Putamen (tissue), 1 donor: ENCODE measurements at regions not wholly inside any gene's neighbourhood (a gene's known extent, or its start where the extent isn't known, plus 50 kb on each side); places are given as distances from the start of the nearest gene placed in this dataset.

Source experiments
- DNase-seq: peaks from one replicate; pipeline ENCODE4 v3.0.0-alpha.2; 2016; ENCODE audit warnings: low spot score

DNA sequence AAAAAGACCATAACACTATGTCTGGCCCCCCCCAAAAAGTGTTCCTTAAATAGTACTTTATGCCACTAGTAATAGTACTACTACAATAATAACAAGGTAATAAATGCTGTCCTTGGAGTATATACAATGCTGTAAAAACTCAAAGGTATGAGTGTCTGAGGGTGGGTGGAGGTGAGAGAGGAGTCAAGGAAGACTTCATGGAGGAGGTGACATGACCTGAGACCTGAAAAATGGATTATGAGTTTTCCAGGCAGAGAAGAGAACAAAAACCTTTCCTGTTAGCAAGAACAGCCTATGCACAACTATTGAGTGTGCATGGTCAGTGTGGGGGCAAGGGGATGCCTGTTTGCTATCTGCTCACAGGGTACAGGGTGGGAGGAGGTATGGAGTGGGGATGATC lies 290.2 kb upstream of the USP24 start:
- no peak for DNase-seq

DNA sequence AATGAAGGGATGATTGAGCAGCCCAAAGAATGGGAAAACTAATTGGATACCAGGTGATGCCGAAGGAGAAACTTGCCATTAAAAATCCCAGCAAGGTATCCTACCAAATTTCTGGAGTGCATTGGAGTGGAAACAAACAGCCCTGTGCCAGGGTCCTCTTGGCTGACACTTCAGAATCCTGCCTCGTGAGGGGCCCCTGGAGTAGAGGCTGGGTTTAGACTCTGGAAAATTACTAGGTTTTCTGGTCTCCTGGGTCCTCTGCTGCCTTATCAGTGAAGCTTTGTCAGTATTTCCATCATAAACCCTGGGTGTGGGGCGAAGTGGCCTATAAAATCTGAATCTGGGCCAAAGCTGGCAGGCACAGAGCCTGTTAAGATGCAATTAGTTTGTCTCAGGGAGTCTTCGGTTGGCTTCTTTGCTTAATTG lies 289.2 kb upstream of the USP24 start:
- no peak for DNase-seq

DNA sequence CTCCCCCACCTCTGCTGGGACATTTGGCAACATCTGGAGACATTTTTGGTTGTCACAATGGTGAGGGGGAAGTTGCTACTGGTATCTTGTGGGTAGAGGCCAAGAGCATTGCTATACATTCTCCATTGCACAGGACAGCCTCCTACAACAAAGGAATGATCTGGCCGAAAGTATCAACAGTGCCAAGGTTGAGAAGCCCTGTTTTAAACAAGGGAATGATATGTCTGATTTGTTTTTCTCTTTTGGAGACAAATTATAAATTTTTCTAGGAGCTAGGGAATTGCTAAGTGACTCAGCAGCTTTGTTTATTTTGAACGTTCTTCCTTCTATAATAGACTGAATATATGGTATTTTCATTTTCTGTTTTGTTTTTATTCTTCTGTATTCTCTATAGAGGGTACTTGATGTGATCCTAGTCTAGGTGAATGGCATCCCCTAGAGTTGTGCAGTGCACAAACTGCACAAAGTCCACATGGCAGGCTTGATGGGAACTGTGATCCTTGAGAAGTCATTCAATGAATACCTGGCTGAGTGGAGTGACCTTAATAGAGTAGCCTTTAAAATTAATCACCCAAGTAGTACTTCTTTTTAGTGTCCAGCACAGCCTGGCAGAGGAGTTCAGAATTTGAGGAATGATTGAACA lies 288.6 kb upstream of the USP24 start:
- no peak for DNase-seq

DNA sequence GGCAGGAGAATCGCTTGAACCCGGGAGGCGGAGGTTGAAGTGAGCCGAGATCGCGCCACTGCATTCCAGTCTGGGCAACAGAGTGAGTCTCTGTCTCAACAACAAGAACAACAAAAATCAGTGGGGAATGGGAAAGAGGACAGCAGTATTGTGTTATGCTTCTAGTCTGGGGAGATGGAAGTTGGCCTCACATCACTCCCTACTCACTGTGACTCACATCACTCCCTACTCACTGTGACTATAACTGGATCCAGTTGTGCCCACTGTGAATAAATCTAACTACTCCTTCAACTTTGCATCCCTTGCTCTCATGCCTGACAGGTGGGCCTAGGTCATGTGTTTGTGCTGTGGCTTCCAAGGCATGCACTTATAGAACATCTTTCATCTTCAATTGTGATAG lies 285.4 kb upstream of the USP24 start:
- no peak for DNase-seq

DNA sequence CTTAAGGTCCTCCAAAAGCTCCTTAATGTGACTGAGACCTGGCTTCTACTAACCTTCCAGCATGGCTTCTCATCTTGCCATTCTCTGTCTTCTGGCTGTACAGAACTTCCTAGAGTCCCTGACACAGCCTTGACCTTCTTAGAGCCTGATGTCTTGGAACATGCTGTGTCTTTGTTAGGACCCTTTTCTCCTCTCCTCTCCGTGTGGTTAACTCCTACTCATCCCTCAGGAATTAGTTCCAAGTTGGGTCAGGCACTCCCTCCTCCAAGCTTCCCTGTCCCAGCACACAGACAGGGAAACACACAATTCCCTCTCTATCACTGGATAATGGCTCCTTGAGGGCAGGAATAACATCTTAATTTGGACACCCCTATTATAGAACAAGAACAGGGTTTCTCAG lies 275.4 kb upstream of the USP24 start:
- DNase-seq, result no peak

DNA sequence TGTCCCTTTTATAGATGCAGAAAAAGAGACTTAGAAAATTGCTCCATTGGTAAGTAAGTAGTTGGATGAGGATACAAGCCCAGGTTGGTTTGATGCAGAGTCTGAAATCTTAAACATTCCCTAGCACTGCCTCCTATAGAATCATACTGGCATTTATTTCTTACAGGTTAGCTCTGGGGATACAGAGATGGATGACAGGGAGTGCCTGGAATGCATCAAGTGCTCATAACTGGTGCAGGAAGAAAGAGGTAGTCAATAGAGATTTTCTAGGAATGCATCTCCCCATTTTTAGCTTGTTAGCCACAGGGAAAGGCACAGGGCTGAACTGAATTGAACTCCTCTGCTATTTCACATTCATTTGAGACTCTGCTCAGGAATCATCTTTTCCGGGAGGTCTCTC lies 269.0 kb upstream of the USP24 start:
- no peak for DNase-seq

DNA sequence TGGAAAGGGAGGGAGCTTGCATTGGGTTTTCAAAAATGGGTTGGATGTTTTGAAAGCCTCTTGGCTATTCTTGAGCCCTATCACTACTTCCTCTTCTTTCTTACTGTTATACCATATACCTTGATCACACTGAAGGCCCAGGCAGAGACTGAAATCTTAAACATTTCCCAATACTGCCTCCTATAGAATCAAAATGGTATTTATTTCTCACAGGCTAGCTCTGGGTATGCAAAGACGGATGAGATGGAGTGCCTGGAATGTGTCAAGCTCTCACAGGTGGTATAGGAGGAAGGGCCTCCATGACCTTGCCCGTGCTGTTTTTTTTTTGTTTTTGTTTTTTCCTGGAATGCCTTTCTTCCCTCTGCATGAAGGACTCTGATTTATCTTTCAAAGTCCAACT lies 268.4 kb upstream of the USP24 start:
- no peak for DNase-seq

DNA sequence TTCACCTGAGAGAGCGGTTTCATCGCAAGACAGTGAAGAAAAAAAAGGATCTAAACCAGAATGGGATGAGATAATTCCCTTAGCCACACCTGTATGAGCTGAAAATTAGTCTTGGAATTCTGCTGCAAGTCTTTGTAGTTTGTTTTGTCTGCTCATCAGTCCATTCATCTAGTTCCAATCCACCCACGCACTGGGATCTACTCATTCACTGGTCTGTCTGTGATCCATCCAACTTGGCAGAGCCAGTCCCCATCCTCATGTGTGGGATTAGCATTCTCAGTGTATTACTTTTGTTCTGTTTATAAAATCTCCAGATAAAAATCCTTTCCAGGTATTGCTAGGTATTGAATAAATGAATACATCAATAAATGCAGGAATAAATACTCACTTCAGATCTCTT lies 266.5 kb upstream of the USP24 start:
- DNase-seq, result no peak

DNA sequence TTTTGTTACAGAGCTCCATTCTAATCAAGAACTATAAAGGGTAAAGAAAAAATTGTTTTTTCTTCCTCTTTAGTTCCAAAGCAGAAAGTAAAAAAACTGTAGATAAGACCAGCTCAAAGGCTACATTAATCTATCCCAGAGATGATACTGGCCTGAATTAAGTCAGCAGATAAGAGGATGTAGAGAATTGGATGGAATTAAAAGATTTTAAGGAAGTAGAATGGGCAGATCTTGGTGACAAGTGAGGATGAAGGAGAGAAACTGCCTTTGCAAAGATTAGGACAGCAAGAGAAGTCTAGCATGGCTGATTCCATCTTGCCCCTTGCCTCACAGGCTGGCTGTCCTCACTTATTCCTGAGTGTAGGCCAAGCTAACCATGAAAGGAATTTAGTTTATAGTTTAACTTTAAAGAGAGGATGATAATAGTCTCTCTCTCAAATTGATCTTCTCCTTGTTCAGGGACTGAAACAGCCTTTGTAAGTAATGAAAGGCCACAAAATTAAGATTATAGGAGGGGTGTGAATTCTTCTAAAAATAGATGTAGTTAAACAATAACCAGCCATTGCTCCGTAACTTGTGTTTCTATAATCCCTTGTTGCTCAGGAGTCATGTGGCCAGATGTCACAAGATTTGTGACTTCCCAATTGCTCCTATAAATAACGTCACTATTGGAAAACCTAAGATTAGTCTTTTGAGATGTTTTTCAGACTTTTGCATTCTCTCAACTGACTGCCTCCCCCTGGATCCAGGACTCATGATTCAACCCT lies 265.0 kb upstream of the USP24 start:
- no peak for DNase-seq

DNA sequence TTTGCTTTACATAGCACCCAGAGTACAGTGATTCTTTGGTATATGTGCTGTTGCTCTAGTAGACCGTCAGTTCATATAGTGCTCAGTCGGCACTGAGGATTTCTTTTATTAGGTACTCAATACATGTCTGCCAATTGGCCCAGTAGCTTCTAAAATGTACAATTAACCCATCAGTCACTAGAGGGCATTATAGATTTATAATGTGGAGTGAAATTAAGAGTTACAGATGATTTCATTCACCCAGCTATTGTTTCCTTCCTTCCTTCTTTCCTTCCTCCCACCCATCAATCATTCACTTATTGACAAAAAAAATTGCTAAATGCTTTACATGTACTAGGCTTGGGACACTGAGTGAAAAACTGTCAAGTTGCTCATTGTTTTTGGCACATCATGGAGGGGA lies 263.6 kb upstream of the USP24 start:
- DNase-seq, result no peak

DNA sequence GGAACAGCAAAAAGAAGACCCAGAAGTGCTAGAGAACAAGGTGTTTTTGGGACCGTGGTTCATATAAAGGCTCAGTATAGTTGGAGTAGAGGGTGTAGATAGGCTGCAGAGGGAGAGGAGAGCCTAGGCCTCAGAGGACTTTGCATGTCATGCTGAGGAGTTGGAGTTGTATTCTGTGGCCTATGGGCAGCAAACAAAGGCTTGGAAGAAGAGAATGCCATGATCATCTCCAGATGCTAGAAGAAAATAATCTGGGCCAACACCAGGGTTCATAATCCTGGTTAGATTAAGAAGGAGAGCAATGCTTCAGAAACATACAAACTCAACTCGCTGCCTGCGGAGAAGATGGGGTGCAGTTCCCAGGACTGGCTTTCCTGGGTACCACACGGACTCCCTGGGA lies 262.8 kb upstream of the USP24 start:
- no peak for DNase-seq

DNA sequence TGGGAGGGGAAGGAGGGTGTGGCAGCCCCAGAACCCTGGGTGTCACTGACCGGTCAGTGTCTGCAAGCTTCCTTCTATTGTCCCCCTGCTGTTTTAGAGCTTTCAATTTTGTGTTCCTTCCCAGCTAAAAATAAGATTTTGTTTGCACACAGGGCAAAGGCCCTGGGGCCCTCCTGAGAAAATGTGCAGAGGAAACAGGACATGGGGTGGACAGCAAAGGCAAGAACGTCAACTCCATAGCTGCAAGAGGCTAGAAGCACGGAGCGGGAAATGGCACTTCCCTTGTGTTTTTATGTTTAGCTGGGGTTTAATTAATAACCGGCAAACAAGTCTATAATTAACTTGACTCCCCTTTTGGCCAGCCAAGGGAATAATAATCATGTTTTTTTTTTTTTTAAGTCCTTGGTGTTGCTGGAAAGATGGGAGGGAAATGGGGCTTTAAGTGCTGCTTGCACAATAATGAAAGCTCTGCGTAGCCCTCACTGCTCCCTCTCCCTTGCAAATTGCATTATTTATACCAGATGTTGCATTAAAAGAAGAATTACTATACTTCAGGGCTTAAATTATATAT lies 261.4 kb upstream of the USP24 start:
- DNase-seq, result no peak

DNA sequence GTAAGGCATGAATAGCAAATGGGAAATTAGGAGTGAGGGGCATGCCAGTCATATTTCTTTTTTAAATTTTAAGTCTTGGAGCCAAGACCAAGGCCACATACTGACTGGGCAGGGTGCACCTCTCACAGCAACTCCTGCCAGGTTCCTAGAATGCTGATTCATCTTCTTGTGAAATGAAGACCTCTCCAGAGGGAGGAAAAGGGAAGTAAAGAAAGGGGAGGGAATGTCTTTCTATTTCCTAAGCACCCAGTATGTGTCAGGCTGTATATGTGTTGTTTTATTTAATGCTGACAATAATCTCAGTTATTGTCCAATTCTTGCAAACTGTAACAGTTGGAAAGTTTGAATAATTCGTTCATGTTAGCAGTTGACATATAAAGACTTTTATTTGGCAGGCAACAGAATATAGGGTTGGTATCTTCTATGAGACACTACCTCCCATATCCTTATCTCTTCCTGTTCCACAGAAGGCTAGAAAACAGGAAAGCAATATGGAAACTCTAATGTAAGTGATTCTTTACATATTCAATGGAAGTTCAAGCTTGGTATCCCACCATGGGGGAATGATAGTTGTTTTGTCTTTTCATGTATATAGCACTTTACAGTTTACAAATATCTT lies 259.1 kb upstream of the USP24 start:
- no peak for DNase-seq

DNA sequence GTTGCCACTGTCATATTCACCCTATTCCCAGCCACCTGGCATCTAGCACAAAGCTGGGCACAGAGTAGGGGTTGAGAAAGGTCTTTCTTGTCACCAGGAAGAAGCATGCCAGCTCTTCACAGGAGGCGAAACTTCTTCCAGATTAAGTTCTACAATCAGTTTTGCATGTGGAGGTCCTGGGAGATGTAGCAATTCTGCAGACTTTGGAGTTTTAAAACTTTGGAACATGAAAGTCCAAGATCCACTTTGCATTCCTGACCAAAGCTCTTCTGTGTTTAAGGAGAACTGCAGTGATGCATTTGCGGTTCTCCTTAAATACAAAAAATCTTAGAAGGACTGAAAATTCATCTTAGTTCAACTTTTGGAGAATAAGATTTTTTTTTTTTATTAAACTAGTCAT lies 258.5 kb upstream of the USP24 start:
- no peak for DNase-seq

DNA sequence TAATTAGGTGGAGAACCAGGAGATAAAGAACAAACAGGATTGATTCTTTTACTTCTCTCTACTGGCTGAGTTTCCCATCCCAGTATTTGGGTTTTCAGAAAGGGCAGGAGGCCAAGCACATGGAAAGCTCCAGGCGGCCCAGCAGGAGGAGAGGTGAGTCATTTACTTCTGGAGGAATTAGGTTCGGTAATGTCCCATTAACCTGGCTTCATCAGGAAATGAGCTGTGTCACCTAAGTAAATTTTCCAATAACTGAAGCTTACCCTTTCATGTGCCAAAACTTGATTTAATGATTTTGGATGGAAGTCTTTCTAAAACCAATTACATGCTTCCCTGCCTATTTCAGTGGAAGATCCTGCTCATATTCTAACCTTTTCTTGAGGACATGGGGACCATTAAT lies 257.6 kb upstream of the USP24 start:
- DNase-seq, result no peak

DNA sequence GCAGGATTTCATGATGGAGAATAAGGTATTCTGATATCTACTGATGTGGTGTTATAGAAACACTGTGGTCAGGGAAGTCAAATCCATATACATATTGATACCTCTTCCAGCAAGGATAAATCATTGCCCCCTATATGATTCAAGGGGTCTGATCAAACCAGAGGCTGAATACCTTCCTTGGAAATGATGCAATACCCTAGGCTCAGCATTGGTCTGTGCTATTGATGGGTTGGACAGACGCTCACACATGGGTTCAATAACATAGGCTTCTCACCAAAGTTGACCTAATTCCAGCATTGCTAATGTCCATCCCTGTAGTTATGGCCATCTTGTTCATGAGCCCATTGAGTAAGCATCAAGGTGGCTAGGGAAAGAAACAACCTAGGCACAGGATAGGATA lies 257.0 kb upstream of the USP24 start:
- no peak for DNase-seq

DNA sequence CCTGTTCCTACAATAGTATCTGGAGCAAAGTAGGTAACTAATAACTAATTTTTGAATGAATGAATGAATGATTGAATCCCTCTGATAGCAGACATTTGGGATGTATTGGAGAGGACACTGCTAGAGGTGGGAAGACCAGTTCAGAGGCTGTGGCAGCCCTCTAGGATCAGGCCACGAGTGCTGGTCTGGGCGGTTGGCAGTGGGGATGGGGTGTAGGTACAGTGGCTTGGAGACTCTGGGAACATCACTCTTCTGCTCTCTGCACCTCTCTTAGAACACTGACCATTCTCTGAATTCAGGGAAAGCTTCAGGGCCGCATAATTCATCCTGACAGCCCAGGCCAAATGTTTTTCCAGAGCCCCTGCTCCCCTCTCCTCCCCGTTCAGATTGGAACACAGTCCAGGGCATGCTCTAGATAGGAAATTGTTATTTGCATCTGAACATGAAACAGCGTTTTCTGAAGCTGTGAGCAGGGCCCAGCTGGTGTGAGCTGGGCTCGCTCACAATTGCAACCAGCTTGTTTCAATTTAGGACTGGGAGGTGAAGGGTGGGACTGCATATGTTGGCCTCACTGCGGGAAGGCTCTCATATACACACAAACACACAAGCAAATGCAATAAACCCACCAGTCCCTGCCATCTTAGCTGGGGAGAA lies 253.1 kb upstream of the USP24 start:
- no peak for DNase-seq

DNA sequence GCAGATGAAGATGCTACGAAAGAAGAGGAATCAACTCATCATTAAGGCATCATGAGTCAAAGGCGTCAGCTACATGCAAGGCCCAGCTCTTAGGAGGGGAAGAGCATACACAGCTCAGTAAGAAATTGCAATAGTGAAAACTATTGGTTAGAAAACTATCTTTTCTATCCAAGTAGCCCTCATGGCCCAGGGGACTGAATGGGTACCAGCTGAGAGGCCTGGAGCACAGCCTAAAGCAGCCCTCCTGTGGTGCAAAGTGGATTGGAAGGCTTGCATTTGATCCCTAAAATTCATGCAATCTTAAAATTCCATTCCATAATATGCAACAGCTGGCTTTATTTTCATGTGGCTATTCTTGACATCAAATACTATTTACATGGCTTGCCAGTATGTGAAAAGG lies 251.8 kb upstream of the USP24 start:
- DNase-seq, result no peak

DNA sequence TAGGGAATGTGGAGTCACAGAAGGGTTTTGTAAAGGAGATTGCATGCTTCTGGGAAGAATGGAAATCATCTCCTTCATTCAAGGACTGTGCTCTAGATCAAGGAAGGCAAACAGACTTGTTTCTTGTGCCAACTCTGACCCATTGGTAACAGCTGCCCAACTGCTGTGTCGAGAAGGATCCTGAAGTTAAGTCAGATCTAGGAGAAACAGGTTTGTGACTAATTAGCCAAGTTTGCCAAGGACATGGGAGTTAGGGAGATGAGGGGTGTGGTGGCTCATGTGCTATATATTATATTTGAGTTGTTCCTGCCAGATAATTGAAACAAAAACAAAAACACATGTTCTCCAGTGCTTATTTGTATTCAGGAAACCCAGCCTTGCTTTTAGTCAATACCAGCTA lies 251.2 kb upstream of the USP24 start:
- DNase-seq, result no peak

DNA sequence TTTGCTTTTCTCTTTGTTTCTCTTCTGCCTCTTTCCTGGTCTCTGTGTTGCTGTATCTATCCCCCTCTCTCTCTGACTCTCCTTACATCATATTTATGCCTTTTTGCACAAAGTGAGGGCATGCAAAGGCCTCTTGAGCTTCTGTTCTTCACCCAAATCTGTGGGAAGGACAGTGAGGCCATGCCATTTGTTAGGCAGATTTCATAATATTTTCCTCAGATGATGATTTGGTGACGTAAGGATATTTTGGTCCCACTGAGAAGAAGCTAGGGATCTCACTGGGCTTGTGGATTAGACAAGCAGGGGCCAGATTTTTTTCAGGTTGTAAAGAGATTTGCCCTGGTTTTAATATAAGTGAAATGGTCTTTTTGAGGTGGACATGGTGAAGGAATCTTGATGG lies 249.4 kb upstream of the USP24 start:
- no peak for DNase-seq

DNA sequence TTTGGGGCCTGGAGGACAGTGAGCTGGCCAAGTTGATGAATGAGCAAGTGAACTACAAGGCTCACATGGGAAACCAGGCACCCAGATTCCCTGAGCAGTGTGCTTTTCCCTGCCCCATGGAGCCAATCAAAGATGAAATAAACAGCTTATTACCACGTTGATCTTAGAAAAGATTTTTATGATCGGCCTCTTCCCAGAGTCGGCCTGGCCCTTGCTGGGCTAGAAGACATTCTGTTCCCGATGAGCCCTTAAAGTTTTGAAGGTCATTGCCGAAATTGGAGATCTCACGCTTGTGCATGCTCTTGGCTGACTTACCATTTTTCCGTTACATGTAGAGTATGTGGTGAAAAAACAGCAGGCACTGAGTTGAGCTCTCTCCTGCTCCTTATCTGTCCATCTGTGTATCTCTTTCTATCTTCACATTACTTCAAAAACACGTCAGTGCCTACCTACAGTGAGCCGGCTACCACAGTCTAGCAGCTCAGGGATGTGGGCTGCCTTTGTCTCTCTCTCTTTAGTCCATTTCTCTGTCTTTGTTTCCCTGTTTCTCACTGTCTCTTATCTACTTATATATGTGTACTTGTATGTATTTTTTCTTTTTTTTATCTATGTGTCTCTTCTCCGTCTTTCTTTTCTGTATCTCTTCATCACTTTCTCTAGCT lies 248.8 kb upstream of the USP24 start:
- no peak for DNase-seq

DNA sequence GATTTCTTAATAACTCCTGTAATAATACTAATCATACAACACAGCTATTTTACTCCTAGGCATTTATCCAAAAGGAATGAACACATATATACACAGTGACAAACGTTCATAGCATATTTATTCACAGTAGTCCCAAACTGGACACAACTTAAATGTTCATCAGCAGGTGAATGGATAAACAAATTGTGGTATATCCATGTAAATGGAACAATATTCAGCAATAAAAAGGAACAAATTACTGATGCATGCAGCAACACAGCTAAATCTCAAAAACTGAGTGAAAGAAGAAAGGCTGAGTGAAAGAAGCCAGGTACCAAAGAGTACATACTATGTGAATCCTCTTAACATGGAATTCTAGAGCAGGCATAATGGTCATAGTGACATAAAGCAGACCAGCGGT lies 242.7 kb upstream of the USP24 start:
- DNase-seq, result no peak
